Medulla oblongata (tissue), 1 donor: ENCODE measurements at regions not wholly inside any gene's neighbourhood (a gene's known extent, or its start where the extent isn't known, plus 50 kb on each side); places are given as distances from the start of the nearest gene placed in this dataset.
A peak's percentile ranks its signal among the peaks of the same experiment; 100 is the strongest.
"Not testable (repeated sequence)": the region's sequence is repeated elsewhere in the genome, so short reads cannot be mapped to it uniquely, and the experiment has no call there.

Experiments
- DNase-seq: peaks from one replicate; pipeline ENCODE4 v3.0.0-alpha.2; 2015; ENCODE audit errors: extremely low spot score

- DNase-seq = no peak
Measured at GRCh38 chr17:72545766-72546165, 424.9 kb downstream of the SOX9 start.

GRCh38 chr17:72553051-72553755 is 432.4 kb downstream of the SOX9 start:
- no peak for DNase-seq

GRCh38 chr17:72554508-72554907 is 433.7 kb downstream of the SOX9 start:
- no peak for DNase-seq

- no peak for DNase-seq
Measured at GRCh38 chr17:72555052-72555451, 434.2 kb downstream of the SOX9 start.

GRCh38 chr17:72556944-72557826 is 436.4 kb downstream of the SOX9 start:
- peak; percentile 74 for DNase-seq

- no peak for DNase-seq
Measured at GRCh38 chr17:72558971-72559476, 438.2 kb downstream of the SOX9 start.

DNA sequence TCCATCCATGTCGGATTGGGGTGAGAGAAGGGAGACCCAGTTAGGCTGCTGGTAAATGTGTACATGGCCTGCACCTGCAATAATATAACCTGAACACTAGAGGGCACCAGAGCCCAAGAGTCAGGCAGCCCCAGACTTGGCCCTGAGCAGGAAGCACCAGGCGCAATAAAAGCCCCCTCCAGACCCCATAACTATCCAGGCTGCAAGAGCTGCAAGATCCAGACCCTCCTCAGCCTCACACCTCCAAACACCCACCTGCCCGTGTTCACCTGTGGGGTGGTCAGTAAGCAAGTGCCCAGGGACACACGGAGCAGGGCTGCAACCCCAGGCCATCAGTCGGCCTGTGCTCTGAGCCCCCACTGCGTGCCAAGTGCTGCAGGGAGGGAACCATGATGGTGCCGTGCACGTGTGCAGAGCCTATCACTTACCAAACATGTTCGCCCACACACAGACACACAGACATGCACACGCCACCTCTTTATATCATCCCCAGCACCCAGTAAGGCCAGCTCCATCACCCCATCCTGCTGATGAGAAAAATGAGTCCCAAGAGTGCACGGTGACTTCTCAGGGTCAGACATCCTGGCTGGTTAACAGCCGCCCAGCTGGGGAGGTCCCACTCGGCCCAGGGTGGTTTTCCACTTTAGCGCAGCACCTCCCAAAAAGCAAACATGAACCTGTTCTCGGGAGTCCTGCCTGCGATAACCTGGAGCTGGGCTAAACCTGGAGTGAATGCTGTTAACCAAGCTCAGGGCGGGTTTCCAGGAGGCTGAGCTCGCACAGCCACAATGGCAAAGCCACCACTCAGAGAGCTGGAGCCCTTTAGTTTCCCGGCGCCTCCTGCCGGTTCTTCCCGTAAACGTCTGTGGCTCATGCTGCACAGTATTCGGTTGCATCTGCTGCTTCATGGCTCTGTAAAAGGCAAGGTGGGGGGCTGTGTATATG is 439.8 kb downstream of the SOX9 start:
- DNase-seq = peak; percentile 69

DNA sequence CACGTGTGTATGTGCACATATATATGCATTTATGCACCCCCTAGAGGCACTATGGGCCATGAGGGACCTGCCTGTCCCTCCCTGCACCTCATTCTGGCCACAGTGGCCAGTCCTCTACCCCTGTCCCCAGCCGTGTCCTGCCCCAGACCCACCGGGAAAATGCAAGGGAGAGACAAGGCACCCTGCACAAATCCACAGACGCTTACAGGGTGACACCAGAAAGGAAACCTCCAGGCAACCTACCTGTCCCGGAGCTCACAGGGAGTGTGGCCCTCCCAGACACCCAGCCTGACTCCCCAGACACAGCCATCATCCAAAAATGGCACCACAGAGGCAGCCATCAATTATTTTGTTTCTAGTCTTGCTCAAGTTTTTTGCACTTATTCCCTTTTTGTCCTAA is 440.4 kb downstream of the SOX9 start:
- DNase-seq = no peak

DNA sequence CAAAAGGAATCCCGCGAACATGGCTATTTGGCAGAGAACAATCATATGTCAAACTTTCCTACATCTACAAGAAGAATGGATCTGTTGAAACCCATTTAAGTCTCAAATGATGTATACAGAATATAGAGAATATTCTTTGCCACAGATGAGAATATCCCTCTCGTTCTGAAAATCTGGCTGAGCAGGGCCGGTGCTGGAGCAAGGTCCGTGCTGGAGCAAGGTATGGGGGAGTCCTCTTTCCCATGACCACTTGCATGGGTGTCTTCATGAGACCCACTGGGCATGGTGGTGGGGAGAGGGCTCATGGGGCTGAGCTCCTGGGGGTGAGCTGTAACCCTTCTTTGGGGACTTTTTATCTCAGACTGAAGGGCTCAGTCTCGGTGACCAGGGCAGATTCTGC is 440.9 kb downstream of the SOX9 start:
- DNase-seq = no peak

DNA sequence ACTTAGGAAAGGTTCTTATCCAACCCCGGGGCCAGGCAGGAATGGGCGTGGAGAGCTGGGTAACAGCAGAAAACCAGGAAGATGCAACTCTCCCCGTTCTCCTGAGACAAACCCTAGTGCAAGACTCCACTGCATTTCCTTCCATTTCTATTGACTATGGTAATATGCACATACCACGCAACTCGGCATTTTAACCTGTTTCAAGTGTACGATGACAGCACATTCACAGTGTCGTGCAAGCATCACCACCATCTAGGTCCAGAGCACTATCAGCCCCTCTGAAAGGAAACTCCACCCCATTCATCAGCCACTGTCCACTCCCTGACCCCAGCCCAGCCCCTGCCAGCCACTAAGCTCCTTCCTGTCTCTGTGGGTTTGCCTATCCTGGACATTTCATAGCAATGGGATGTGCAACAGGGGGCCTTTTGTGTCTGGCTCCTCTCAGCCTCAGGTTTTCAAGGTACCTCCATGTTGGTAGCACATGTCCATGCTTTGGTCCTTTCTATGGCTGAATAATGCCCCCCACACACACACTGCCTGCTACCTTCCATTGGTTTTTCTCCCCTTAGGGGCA is 441.9 kb downstream of the SOX9 start:
- no peak for DNase-seq

DNA sequence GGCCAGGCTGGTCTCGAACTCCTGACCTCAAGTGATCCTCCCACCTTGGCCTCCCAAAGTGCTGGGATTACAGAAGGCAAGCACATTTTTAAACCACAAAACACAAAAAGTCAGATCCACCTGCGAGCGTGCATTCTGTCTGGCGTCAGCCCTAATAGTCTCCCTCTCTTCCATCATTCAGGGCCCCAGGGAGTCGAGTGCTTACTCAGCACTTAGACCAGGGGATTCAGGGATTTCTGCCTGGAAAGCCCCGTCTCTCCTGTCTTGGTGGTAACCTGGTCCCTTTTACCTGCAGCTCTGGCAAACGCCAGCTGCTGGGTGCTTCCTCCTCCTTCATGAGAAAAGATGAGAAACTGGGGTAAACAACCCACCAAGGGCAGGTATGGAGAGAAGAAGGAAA is 443.1 kb downstream of the SOX9 start:
- no peak for DNase-seq

GRCh38 chr17:72565006-72565405 is 444.2 kb downstream of the SOX9 start:
- DNase-seq = no peak

GRCh38 chr17:72565758-72566157 is 444.9 kb downstream of the SOX9 start:
- no peak for DNase-seq

DNA sequence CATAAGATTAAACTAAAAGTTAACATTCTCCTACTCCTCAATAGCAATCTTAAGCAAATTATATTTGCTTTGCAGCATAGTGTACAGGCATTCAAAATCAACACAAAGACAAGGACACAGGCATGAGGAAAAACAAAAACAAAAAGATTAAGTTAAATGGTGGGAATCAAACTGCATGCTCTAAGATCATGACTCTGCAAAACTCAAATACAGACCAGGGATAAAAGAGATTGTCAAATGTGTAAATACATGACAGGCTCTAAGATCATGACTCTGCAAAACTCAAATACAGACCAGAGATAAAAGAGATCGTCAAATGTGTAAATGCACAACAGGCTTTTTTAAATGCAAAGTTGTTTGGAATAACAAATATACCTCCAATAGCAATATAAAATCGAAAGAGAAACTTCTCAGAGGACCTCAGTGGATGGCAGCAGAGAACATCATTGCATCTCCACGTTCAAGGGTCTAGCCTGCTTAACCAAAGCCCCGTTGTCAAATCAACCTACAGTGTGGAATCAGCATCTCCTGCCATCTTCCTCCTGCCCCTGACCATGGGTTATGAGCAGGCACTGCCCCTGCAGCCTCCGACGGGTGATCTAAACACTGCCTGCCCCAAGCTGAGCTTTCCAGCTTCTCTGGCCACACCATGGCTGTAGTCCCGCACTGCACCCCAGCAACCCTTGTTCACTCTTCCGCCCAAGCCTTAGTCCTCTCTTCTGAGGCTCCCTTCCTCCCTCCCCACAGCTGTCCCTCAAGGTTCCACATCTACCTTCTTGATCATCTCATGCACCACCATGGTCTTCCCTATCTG is 446.1 kb downstream of the SOX9 start:
- DNase-seq = no peak

DNA sequence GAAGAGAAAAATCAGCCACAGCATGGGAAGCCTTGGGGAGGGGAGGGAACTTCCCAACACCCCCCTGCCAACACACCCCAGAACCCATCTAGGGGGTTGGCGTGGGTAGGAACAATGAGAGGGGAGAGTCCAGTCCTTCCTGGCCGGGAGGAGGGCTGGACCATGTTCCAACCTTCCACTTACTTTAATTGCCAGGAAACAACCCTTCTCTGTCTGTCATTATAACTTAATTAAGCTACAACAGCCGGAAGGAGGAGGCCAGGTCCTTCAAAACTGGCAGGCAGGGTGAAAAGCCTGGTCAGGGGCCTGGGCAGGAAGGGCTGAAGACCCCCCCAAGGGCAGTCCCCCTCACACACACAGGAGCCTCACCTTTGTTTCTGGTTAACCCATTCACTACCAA is 447.0 kb downstream of the SOX9 start:
- no peak for DNase-seq

- no peak for DNase-seq
Measured at GRCh38 chr17:72569148-72569946, 448.5 kb downstream of the SOX9 start.

GRCh38 chr17:72571813-72572396 is 451.1 kb downstream of the SOX9 start:
- no peak for DNase-seq

DNA sequence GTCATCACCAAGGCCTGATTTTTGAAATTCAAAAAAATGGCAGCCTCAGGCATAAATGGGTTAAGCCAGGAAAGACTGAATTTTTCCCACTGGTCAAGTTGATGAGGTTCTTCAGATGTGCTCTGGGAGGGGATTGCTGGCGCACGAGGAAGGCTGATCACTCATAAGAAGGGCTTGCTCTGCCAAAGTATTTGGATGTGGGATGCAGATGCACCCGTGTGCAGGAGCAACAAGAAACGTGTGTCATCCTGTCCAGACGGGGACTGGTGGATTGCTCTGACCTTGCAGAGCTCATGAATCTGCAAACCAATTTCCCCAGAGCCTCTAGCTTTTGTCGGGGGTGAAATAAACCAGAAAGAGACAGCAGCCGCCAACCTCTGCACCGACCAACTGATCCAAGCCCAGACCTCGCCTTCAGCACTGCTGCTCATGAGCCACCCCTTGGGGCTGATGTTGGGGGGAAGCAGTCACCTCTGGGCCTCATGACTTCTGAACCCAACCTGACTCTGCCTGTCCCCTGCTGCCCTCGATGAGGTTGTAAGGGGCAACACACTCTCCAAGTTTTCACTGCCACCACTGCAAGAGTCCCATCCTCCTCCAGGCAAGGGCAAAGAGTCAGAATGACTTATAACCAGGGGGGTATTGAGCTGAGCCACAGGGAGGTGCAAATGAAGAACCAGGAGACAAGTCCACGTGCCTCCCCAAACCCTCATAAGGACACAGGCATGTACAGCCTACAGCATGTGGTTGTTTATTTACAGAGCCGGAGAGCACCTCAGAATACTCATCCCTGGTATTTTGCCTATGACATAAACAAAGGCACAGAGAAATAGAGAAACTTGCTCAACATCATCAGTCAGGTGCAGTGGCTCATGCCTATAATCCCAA is 452.0 kb downstream of the SOX9 start:
- DNase-seq = no peak

DNA sequence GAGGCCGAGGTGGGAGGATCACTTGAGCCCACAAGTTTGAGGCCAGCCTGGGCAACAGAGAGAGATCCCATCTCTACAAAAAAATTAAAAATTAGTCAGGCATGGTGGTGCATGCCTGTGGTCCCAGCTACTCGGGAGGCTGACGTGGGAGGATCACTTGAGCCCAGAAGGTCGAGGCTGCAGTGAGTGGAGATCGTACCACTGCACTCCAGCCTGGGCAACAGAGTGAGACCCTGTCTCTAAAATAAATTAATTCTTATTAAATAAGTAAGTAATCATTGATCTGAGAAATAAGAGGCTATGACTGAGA is 452.6 kb downstream of the SOX9 start:
- not testable (repeated sequence) for DNase-seq
